ENCODE measurements at regions not wholly inside any gene's neighbourhood (a gene's known extent, or its start where the extent isn't known, plus 50 kb on each side); places are given as distances from the start of the nearest gene placed in this dataset.
"Not testable (repeated sequence)": the region's sequence is repeated elsewhere in the genome, so short reads cannot be mapped to it uniquely, and the experiment has no call there.

DNA sequence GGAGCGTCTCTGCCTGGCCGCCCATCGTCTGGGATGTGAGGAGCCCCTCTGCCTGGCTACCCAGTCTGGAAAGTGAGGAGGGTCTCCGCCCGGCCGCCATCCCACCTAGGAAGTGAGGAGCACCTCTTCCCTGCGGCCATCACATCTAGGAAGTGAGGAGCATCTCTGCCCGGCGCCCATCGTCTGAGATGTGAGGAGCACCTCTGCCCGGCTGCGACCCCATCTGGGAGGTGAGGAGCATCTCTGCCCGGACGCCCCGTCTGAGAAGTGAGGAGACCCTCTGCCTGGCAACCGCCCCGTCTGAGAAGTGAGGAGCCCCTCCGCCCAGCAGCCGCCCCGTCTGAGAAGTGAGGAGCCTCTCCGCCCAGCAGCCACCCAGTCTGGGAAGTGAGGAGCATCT, 84.5 kb downstream of the IDS start:
- DNase-seq, result not testable (repeated sequence)

DNA sequence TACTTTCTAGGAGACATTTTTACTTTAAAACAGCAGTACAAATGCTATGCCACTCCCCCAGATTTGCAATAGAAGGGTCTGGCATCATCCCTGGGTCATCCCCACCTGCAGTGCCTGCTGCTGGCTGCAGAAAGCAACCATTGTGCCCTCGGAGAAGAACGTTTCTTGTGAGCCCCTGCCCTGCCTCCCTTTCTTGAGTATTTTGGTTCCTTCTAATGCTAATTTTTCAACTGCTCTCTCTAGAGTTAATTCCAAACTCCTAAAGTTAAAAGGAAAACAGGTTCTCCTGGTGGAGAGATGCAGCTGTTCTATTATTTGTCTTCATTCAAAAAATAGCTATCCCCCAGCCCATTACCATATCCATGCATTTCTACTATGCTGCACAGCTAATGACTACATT, 107.1 kb downstream of the IDS start:
- DNase-seq, result no peak

DNA sequence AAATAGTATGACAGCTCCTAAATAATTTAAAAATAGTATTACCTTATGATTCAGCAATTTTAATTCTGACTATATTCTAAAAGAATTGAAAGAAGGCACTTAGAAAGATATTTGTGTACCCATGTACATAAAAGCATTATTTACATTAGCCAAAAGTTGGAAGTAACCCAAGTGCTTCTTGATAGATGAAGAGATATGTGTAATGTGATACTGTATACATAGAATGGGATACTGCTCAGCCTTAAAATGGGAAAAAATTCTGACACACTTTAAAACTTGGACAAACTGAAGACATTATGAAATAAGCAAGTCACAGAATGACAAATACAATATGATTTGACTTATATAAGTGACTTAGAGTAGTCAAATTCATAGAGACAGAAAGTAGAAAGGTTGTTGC, 112.2 kb downstream of the IDS start:
- DNase-seq, result no peak

DNA sequence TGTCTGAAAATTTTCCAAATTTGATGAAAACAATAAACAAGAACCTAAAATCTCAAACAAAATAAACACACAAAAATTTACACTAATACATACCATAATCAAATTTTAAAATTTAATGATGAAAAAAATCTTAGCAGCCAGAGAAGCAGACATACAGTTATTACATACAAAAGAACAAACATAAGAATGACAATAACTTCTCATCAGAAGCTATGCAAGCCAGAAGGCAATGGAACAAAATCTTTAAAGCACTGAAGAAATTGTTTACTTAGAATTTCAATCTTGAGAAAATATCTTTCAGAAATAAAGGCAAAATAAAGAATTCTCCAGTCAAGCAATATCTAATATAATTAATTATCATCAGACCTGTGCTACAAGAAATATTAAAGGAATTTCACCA, 121.3 kb downstream of the IDS start:
- no peak for DNase-seq

DNA sequence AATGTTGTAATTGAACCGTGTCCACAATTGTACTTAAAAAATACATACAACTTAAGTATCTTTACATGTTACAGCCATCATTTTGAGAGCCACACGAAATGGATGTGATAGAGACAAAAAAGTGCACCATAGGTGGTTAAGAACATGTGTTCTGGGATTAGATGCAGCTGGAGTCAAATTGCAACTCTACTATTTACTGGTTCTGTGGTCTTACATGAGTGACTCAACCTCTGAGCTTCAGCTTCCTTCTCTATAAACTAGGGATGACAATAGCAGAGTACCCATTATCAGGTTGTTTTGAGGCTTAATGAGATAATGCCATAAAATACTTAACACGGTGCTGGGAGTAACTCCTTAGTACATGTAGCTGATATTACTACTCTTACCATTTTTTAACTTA, 130.4 kb downstream of the IDS start:
- DNase-seq, result no peak

DNA sequence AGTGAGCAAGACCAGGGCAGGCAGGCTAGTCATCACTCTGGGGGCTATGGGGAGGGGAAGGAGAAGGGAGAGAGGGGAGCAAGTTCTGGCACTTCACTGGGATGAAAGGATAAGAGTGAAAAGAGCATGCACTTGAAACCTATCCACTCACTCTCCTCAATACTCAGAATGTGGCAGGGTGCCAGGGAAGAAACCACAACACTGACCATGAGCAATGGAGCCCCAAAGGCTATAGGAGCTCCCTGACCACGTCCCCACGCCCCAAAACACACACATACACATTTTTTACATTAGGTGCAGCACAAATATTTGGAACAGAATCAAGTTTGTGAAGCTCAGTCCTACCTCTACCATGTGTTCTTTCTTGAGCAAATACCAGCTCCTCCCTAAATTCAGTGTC, 132.2 kb downstream of the IDS start:
- DNase-seq, result no peak

DNA sequence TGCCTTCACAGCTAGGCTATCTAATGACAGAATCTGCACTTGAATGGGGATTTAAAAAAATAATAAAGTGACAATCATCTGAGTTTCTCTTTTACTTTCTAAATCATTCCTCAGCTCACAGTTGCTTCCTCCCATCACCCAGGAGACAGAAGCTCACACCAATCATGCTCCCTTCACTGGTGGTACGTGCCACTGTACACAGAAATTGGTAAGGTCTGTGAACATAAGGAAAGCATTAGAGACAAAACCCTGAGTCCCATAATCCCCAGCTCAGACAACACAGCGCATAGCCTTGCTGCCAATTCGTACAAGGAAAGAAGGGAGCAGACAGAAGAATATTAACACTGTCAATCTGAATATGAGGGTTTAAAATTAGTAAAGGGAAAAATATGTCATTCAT, 133.1 kb downstream of the IDS start:
- no peak for DNase-seq

DNA sequence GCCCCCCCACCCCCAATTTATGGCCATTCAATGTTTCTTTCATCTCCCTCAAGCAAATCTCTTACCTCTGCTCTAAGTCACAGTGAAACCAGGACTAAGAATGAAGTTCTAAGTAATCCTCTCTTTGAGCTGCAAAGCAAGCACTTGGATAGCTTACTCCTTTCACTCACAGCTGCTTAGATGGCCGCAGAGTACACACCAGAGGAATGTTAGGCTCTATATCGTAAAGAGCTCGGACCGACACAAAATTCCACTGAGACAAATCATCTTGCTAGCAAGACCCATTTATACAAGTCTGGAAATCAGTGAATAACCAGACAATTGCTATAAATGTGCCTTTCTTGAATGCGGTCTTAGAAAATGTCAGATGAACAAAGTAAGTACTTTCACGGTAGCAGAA, 135.0 kb downstream of the IDS start:
- no peak for DNase-seq

DNA sequence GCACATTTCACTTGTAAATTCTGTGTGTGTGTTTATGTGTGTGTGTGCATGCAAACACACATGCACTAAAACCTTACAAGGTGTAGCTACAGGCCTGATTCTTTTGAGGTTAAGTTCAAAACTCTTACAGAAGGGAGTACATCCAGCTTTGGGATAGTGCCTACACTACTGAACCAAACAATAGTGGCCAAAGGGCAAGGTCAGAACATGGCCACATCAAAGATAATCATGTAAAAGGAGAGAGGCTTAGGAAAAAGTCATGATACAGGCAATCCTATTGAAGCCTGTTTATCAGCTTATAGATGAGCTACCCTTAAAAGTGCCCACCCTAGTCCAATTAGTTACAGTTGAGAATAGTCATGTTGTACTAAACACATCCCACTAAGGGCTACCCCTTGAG, 139.6 kb downstream of the IDS start:
- no peak for DNase-seq

DNA sequence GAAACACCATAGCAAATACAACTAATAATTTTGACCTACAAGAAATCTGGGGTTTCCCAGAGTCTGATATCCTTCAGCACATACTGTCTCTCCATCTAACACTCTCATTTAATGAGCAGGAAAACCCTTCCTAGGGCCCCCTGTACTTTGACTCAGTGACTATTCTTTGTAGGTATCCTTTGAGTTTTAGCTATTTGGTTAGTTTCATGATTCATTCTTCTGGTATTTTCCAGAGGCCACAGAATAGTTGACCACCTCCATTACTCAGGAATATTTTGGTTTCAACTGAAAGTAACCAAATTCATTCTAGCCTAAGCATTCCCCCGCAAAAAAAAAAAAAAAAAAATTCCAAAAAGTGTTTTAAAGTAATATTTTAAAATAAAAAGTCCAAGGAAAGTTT, 140.0 kb downstream of the IDS start:
- DNase-seq, result no peak

DNA sequence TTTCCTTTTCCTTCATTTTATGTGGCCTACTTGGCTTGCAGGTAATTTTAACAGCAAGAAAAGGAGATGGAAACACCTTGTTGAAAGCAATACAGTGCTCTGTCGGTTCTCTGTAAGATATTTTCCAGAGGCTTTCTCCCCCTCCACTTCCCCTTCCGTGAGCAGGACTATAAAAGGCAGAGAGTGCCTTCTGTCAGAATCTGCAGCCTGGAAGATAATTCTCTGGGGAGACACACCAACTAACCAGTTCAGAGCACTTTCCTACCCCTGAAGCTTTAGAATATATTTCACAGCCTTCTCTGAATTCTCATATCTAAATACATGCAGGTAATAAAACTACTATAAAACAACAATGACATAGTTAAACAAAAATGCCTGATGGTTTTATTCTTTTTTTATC, 141.1 kb downstream of the IDS start:
- DNase-seq, result no peak

DNA sequence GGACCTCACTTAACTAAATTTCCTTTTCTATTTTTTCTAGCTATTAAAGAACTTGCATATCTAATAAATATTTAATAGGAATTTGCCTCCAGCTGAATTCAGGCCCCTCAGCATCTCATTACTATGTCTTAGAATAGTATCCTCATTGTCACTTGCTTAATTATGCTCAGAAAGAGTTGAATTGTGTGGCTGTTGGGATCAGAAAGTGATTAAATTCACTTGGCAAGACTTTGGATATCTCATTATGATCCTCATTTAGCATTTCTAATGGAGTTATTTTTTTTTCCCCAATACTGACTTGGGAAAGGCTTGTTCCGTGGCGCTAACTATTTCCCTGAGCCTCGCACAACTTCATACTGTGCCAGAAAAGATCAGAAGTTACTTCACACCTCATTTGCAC, 158.8 kb downstream of the IDS start:
- no peak for DNase-seq

DNA sequence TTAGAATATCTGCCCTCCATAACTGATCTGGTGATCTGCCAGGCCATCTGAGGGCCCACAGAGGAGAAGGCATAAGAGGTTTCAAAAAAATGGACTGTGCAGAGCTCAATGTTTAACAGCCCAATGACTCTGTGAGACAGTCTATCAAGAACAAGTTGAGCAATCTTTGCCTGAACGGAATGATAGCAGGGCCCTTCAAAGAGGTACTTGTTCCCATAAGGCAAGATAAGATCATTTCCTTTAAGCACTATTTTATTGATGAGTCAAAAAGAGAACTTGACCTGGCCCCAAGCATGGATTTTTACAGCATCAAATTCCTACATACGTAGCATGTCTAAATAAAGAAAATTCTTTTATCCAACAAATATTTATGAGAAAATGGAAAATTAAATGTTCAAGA, 182.8 kb downstream of the IDS start:
- DNase-seq, result no peak

DNA sequence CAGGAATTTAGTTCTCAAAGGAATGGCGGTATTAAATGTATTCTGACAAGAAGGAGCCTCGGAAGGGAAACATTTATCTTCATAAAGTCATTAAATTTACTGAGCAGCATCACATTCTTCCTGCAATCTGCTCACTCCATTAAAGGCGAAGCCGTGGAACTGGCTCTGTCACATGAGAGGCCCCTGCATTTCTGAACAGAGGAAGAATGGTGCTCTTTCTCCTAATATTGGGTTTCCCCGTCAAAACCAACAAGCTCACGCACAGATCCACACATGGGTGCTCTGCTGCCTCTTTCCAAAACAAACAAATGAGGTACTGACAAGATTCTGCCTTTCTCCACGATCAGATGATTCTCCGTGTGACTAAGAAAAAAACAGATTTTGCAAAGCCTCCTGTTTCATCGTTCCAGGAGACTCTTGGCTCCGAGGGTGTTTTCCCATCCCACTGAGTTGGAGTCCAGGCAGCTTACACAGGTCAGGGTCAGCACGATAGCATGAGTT, 191.2 kb downstream of the IDS start:
- no peak for DNase-seq

DNA sequence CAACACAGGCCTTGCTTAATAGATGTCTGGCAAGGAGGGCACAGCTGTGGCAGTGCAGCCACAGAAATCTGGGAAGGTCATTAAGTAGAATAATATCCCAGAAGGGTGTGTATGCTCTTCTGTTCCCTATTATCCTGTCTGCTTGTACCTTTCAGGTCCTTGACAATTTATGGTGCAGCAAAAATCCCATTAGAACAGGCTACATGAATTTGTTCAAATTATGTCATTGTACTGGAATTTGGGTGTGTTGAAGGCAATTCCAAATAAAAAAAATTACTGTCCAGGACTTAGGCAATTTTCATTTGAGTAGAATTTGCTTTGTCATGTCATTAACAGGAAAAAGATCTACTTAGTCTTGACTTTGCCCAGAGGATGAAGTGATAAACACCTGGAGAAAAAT, 192.1 kb downstream of the IDS start:
- no peak for DNase-seq

DNA sequence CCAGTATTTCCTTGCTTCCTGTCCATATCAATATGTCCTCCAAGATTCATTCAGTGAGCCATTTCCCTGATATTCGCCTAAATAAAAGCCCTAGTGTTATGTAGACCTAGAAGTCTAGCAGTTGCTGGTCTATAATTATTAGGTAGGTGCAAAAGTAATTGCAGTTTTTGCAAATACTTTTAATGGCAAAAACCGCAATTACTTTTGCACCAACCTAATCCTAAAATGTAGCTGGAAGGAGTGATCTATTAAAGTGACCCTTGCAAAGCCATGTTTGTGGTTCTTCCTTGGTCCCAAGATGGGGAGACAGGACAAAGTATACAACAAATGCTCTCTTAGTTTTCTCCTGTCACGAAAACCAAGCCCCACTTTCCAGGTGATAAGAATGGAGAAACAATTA, 193.0 kb downstream of the IDS start:
- DNase-seq, result no peak

DNA sequence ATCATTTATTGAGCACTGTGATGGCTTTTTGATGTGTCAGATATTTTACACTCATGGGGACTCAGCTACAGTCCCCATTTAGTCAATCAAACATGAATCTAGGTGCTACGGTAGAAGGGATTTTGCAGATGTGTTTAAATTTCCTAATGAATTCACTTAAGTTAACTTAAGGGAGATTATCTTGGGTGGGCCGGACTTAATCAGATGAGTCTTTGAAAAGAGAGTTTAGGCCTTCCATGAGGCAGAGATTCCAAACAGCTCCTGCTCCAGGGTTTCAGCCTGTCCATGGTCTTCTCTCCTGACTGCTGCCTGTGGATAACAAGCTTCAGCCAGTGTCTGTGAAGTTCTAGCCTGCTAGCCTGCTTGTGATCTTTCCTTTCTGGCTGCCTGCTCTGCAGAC, 202.4 kb downstream of the IDS start:
- no peak for DNase-seq

DNA sequence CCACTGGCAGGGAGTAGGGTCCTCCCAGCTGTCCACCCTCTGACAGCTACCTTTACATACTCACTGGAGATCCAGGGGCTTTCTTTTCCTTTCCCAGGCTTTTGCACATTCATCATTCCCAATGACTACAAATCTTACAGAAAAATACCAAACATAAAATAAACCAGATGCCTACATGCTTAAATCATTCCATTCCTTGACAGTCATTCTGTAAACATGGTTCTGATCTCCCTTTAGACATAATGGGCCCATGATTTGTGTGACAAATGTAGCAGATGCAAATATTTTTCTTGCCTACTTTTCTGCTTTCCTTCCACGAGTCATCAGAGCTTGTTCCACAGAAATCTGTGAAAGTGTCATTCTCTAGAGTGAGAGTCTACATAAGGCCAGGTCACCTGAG, 207.0 kb downstream of the IDS start:
- no peak for DNase-seq

DNA sequence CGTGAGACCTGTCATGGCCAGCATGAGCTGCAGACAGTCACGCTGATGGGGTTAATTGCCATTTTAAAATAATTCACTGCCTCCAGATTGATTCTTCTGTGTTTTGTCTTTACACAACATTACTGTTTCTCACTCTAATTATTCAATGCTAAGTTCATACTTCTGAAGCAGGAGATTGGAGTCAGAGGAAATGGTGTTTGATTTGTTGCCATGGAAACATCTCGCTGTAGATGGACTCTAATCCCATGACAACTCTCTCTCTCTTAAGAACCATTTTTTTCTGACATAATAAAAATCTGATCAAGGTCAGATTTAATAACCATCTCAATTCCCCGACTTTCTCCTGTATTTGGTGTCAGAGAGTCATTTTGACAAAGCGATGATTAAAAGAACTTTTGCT, 209.0 kb downstream of the IDS start:
- no peak for DNase-seq

DNA sequence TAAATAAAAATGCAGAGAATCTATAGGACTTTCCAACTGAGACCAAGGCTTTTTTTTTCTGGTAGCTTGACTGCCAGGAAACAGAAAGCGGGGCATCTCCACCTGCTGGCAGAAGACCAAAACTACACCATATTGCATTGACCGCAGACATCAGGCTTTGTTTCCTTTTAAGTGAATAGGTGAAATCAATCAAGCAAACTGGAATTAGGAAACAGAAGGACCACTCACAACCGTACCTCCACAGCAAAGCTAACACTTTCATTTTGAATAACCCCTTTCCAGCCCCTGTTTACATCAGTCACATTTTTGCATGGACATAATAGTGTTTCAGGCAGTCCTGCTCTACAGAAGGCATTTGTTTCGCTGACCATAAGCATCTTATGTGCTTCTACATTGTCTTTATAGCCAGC, 218.2 kb downstream of the IDS start:
- DNase-seq, result peak; percentile 34

DNA sequence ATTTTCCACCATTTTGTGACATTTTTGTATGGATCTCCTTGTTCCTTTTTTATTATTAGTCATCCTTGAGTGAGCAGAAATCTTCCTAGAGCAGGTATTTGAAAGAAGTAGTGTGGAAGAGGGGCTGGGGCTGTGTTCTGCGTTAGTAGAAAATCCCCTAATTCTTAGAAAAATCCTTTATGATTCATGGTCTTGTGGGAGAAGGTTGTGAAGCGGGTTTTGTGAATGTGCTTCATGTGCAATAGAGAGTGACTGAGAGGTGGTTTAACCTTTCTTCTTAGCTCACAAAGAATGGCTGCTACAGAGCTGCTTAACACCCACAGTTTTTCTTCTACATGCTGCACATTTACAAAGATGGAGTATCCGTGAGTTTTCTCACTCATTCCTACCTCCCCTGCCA, 220.5 kb downstream of the IDS start:
- no peak for DNase-seq

DNA sequence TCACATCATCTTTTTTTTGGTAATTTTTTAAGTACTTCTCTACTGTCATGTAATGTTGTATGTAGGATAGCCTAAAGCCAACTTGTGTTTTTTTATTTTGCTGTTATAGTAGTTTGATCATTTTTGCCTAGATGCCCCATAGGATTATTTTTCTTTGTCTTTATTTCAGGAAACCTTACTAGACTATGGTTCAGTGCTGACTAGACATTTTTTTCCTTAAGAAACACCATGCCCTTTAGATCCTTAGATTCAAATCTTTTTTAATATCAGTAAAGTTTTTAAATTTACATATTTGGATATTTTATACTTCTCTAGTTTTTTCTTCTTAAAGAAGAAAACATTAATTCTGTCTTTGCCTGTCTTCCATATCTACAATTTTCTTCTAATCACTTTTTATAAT, 221.3 kb downstream of the IDS start:
- no peak for DNase-seq

DNA sequence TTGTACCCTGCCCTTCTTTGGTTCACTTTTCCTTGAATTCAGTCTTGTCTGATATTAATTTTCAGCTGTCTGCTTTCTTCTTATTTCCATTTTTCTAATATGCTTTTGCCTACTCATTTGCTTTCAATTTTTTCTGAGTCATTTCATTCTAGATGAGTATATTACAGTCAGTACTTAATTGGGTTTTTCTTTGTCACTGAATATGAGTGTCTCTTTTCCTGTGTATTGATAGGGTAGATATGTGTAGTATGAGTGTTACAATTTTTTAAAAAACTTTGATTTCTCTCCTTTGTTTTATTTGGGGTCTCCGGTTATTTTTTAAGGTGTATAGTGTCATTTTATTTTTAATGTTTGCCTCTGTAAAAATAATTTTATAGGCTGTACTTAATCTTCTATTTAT, 222.2 kb downstream of the IDS start:
- DNase-seq, result no peak

DNA sequence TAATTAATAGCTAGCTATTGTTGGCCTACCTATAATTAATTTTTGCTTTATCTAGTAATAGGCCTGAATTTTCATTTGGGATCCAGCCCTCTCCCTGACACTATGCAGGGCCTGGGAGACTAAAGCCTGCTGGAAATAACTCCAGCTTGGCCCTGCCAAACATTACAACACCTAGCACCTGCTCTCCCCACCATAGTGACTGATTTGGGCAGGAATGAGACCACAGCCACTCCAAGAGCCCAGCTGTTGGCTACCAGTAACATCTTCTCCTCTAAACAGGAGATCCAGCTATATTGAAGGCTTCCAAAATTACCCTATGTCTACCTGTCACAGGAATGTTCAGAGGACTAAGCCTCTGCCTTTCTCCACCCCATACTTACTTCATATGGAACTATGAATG, 225.1 kb downstream of the IDS start:
- no peak for DNase-seq

DNA sequence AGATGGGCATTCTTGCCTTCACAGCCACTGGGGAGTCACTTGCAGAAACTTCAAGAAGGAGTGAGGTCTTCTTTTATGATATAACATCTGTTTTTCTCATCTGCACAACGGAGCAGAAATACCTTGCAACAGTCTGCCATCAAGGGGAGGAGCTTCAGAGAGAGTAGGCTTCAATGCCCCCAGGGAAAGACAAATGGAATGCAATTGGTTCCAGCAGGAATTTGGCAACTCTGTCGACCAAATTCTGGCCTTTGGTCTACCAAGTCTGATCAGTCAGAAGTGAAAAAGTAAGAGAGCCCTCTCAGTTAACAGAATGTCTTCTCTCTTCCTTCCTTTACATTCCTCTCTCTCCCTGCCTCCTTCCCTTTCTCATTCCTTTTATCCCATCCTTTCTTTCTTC, 229.3 kb downstream of the IDS start:
- DNase-seq, result no peak

DNA sequence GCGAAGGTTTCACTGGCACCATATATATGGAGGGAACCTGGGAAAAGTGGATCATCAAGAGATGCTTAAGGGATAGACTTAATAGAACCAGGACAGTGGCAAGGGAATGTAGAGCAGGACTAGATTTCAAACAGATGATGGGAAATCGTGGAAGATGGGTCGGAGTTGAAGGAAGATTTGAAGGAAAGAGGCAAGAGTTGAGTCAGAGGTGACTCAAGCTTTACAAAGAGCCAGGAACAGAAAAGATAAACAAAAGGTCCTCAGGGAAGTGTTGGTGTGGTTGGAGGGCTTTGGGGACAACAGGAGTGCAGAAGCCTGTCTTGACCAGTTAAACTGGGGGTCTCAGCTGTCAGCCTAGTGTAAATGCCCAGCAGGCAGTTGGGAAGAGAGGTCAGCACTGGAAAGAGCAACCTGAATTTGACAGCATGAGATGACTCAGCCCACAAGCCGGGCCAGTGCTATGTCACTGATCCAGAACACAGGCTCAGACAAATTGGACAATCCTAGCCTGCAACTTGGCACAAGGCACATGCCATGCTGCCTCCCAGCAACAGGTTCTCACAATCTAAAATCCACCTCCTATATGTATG, 230.5 kb downstream of the IDS start:
- no peak for DNase-seq

All from CD4-positive, alpha-beta T cell treated with Interleukin-4 for 4 hours (primary cell).